Peyer's patch (tissue), 4 donors: ENCODE measurements at regions not wholly inside any gene's neighbourhood (a gene's known extent, or its start where the extent isn't known, plus 50 kb on each side); places are given as distances from the start of the nearest gene placed in this dataset.

Experiments
- CTCF ChIP-seq, 6 experiments: fragments of 450-650 bp in 4 of 6; fragments of 200-600 bp in 2 of 6; sonication (generic) in 1 of 6; IDR thresholded peaks; one replicate each; pipeline ENCODE4 v1.5.1; 2017 to 2019; ENCODE audit warnings: antibody characterized with exemption in 6 of 6, mild to moderate bottlenecking in 3 of 6, moderate library complexity in 1 of 6
- POLR2A ChIP-seq, 2 donors: fragments of 450-650 bp; IDR thresholded peaks; one replicate each; pipeline ENCODE4 v1.5.1; 2017; ENCODE audit warnings: antibody characterized with exemption in 2 of 2, mild to moderate bottlenecking in 2 of 2, moderate library complexity in 2 of 2

- no peak for TF ChIP-seq CTCF (IDR thresholded peaks at IDR 0.05)
- no peak for TF ChIP-seq POLR2A (IDR thresholded peaks at IDR 0.05)
These were observed 298.6 kb downstream of the SEC14L1 start for GRCh38 chr17:77439189-77440018.
